DMS153 treated with DMSO at 0.1 percent for 48 hours (cell line): ENCODE measurements at regions not wholly inside any gene's neighbourhood (a gene's known extent, or its start where the extent isn't known, plus 50 kb on each side); places are given as distances from the start of the nearest gene placed in this dataset.

ENCODE experiments used
- DNase-seq: peaks from one replicate; lab custom pipeline; 2025; ENCODE audit not compliant: unreplicated experiment; lab: John Stamatoyannopoulos, UW

DNA sequence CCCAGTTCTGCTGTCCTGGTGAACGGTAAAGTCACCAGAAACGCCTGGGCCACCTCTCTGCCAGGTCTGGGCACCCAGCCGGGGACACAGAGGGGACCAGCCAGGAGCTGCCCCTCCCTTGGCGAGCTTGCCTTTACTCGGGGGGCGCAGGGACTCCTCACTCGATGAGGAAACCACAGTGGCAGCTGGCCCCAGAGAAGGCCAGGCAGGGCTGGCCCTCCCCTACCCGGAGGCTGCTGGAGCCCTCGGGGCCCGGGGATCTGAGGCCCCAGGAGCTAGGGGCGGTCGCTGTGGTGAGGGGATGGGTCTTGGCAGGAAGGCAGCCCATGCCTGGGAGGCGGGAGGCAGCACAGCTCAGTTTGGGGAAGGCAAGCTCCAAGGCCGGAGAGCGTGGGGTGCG is 80.4 kb upstream of the SLCO4A1 start:
- DNase-seq = no peak

DNA sequence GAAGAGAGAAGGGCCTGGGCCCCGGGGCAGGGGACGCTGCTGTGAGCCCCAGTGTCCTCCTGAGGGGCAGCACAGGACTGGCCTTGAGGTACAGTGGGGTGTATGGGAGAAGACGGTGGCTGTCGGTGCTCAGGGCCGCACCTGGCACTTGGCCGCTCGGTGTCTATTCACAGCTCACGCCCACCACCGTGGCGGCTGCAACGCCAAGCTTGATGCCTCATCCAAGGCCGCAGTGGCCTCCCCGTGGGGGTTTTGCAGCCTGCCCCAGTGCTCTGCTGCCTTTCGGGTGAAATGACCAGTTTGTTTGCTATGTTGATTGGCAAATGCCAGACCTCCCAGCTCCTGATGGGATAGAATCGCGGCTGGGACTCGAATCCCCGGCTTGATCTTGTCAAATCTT is 79.5 kb upstream of the SLCO4A1 start:
- no peak for DNase-seq

DNA sequence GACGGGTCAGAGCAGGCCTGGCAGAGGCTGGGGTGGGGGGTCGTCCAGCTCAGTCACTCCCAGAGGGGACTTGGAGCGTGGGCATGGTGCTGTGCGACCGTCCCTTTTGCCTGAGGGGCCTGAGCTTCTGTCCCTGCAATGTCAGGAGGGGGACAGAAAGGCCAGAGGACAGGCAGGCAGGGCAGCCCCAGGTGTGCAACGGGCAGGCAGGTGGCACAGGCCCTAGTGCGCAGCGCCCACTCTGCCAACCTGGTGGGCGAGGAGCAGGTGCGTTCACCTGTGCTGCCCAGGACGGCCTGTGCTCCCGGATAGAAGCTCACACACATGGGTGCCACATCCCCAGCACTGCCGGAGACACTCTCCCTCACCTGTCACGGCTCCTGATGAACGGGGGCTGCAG is 78.7 kb upstream of the SLCO4A1 start:
- no peak for DNase-seq

DNA sequence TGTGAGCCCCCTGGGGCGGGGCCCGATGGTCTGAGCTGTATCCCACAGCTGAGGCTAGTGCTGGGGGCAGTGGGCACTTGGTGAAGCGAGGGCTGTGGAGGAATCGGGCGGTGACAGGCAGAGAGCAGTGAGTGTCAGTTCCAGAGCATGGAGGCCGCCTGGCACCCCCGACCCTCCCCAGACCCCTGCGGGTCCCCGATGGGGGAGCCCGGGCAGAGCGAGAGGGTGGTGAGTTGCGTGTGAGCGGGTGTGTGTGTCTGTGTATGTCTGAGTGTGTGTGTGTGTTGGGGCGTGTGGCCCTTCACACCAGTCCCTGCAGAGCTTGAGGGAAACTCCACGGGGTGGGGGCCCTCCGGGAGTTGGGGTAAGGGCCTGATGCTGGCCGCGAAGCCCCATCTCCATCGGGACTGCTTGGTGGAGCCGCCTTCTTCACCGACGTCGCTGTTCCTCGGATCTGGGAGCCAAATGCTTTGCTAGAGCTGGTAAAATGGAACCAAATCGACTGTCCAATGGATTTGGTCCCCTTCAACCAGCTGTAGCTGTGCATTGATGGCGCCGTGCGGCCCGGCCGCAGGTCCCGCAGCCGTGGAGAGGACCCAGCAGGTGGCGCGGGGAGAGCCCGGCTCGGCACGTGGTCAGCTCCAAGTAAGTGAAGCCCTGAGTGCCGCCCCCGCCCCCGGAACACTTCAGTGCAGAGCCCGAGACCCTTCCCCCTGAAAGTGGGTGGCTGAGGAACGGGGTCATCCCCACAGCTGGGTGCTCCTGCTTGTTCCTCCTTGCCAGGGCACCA is 77.7 kb upstream of the SLCO4A1 start:
- DNase-seq = no peak

DNA sequence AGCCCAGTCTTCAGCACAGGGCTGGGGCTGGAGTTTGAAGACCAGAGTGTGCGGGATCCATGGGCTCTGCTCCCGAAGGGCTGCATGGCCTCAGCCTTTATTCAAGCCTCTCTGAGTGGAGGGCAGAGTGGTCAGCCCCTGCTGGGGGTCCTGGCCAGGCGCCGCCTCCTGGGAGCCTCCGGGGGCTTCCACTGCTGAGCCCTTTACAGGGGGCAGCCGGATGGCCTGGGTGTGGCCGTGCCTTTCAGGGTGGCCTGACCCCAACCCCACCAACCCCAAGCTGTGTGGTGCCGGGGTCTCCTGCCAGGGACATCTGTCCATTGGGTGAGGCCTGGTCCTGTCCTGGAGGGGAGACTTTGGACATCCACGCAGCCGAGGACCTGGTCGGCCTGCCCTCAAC is 76.0 kb upstream of the SLCO4A1 start:
- DNase-seq = no peak

DNA sequence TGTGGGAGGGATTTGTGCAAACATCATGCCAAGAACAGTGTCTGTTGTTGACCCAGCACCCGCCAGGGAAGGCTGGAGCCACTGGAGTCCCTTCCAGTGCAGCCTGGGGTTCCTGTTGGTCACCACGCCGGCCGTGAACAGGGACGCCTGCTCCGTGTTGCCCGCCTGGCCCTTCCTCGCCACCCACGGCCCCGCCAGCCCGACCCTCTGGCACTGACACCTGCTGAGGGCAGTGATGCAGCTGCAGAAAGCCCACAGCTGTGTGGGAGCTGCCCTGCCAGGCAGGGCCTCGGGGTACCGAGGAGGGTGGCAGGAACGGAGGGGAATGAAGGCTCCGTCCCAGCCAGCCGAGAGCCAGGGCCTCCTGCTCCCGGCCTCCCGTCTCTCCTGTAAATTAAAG is 75.5 kb upstream of the SLCO4A1 start:
- no peak for DNase-seq

DNA sequence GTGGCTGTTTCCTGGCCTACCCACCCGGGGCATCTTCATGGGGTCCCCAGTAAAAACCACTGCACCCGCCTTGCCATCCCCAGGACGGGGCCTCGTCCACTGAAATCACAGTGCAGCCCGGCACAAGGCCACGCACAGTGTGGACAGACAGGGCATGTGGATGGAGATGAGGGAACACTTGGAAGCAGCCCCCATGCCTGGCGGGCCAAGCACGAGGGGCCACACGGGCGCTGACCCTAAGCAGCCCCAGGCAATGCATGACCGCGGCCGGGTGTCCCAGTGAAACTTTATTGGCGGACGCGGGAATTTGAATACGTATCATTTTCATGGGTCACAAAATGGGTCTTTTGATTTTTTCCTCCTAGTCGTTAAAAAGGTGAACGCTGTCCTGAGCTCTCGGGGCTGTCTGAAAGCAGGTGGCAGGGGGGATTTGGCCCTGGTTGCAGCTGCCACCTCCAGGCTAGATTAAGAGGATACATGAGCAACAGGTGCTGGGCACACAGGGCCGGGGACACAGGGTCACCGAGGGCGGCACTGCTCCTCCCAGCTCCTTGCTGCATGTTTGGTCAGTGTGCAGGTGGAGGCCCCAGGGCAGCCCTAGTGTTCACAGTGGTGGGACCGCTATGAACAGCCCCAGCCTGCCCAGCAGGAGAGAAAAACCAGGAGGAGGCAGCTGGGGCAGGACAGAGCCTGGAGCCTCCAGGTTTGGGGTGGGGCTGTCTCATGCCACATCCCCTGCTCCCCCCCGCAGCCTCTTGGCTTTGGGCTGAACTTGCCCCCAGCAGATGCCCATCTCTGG is 74.9 kb upstream of the SLCO4A1 start:
- no peak for DNase-seq

DNA sequence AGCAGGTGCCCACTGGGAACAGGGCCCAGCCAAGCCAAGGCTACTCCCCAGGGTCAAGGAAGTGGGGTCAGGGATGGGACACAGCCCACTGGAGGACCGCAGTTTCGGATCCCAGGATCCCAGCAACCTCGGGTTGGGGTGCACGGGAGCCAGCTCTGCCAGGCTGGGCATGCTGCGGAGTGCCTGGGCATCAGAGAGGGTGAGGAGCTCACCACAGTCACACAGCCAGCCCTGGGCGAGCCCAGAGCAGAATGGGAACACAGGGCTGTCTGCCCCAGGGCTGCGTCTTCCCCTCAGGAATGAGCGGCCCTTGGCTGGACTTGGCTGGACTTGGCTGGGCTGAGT is 74.3 kb upstream of the SLCO4A1 start:
- DNase-seq = no peak

DNA sequence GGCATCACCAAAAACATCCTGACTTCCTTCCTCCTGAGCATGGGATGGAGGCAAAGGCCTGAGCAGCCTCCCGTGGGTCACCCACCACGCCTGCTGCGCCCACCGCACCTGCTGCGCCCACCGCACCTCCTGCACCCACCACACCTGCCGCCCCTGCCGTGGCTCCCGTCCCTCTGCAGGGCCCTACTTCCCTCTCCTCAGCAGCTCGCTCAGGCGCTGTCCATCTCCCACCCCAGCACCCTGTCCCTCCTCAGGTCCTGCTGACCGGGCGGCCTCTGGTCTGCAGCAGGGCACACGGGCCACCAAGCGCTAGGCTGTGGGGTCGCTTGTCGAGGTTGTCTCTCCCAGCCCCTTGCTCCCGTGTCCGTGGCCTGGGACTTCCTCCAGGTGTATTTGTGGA is 72.7 kb upstream of the SLCO4A1 start:
- no peak for DNase-seq

DNA sequence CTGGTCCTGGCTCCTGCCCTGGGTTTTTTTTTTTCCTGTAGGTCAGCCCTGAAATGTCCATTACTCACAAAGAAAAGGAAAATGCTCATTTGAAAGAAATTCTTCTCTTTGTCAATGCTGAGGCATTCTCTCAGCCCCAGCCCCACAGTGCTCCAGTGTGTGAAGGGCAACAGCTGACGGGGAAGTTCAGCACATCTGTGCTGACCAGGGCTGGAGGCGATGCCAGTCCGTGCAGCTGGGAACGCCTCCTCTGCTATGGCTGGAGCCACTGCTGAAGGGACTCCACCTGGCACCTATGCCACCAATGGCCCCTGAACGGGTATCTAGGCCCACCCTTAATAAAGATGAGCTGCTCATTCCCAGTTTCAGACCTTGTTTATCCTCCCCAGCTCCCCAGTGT is 71.9 kb upstream of the SLCO4A1 start:
- DNase-seq = no peak

DNA sequence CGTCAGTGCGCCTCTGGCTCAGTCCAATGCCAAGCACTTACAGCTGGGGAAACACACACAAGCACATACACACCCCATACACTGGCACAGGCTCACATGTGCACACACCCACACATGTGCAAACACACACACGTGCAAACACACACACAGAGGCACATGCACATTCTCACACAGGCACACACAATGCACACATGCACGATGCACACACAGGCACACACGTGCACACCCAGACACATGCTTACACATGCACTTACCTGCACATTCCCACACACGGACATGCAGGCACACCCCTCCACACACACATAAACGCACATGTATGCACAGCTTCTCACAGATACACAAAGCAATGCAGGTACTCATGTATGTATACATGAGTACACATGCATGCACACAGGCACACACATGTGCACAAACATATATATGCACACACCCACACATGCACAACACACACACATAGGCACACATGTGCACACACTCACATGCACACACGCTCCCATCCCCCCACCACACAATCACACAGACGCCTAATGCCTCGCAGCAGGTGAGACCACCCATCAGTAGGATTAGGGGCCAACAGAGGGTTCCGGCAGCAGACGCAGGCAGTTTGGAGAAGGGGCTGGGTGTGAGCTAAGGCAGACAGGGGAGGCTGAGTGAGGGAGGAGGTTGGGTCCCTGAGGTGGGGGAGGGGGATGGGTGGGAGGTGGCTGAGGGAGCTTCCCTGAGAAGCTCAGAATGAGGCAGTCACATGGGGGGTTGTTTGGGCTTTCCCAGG is 71.2 kb upstream of the SLCO4A1 start:
- DNase-seq = no peak

DNA sequence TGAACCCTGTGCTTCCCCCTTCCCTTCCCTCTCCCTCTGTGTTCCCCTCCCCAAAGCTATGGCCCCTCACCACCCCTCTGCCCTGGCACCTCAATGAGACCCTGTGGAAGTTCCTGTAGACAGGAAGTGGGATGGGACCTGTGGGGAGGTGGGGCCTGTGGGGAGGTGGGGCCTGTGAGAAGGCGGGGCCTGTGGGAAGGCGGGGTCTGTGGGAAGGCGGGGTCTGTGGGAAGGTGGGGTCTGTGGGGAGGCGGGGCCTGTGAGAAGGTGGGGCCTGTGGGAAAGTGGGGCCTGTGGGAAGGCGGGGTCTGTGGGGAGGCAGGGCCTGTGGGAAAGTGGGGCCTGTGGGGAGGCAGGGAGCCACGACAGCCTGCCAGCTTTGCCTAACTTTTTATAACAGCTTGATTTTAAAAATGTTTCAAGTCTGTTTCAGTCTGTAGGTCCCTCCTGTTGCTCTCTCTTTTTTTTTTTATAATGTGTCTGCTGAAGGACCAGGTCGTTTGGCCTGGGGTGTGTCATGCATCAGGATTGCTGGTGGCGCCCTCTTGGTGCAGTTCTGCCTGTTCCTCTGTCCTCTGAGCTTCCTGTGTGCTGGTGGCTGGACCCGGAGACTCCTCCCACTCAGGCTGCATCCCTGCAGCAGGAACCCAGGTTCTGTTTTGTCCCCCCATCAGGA is 70.5 kb upstream of the SLCO4A1 start:
- DNase-seq = no peak

DNA sequence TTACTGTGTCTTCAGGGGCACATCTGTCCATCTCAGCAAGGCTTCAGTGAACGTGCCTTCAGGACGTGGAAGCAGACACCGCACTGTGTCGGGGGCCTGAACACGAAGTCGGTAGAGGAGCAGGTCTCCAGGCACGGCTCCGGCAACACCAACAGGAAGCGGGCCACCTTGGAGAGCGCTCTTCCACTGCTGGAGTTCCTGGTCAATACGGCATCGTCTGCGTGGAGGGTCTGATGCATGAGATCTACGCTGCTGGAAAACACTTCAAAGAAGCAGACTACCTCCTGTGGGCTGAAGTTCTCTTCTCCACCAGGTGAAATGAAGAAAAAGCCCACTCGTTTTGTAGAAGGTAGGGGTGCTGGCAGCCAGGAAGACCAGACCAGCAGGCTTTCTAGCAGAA is 69.3 kb upstream of the SLCO4A1 start:
- no peak for DNase-seq

DNA sequence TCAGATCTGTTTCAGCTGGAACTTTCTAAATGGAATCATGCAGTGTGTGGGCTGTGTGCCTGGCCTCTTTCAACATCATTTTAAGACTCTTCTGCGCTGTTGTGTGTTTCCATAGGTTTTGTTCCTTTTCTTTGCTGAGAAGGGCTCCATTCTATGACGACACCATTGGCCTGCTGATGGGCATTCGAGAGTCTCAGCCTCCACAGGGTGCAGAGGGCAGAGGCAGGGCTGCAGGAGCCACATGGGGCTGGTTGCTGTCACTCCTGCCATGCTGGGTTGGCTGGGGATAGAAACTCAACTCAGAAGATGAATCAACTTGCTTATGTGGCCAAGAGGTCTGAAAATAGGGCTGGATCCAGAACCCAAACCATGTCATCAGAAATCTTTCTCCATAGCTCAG is 68.5 kb upstream of the SLCO4A1 start:
- no peak for DNase-seq

DNA sequence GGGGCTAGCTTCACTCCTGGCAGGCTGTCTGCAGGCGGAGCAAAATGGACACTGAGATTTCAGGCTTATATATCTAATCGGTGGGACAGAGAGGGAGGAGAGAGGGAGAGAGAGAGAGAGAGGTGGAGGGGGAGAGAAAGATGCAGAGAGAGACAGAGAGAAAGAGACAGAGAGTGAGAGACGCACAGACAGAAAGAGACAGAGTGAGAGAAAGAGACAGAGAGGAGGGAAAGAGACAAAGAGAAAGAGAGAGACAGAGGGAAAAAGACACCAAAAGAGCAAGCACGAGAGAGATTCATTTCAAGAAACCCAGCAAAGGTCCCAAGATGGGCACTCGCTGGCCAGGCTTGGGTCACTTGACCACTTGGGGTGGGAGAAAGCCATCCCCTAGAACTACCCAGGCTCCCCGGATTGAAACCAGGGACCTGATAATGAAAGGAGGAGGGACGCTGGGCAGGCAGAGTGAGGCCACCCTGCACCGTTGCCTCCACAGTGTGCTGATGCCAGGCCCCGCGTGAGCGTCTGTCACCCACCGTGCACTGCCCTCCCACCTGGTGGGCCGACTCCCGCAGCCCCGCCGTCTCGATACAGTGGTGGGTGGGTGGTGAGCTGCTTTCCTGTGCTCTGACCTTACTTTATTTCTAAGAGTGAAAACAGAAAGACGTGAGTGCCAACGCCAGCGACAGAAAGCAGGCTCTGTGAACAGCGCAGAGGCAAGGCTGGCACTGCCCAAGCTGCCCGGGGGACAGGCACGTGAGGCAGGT is 67.9 kb upstream of the SLCO4A1 start:
- no peak for DNase-seq

DNA sequence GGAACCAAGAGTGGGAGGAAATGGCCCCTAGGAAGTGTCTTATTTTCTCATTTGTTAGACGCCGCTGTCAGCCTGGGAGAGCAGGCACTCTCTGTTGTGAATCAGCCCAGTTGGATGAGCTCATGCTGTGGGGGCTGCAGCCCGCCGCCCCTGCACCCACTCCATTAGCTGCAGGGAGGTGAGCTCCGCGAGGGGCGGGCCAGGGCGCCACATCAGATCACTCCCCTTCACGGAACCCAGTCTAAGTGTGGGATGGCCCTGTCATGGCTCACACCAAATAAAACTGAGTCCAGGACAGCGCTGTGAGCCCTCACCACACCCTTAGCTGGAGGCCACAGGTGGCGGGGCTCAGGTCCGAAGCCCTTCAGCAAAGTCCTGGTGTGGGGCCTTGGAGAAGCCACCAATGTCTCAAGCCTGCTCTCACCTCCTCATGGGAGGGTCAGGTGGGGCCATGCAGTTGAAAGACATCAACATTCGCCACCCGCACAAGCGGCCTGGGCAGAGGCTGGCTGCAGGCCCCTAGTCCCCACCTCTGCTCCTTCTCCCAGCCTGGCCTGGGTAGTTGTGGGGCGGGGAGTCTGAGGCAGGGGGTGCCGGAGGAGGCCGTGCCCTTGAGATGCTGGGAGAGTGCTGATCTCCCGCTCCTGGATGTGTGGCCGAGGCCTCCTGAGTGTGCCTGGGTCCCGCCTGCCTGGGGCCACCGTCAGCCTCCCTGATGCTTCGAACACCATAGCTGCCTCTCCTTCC is 66.2 kb upstream of the SLCO4A1 start:
- no peak for DNase-seq

DNA sequence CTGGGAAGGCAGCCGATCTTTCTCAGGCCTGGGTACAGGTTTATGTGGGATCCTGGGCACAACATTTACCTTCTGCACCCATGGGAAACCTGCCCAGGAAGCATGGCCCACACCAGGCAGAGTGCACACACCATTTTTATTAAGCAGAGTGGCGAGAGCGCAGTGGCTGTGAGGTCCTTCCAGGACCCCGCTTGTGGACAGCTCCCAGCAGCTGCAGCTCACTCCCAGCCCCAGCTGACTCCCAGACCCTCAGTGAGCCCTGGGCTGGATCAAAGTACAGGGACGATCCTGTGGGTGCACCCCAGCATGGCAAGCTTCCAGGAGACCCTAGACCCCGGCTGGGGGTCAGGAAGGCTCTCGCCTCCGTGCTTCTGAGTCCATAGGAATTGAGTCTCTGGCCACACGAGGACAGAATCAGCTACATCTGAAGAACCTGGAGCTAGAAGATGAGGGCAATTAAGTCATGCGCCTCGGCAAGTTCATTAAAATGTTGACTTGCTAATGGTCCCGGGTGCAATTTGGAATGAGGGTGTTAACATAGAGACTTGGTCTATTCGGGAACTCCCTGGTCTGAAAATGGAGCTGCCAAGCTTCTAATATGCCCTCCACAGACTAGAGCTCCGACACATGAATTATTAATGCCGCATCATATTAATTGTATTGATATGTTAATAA is 65.4 kb upstream of the SLCO4A1 start:
- DNase-seq = no peak

DNA sequence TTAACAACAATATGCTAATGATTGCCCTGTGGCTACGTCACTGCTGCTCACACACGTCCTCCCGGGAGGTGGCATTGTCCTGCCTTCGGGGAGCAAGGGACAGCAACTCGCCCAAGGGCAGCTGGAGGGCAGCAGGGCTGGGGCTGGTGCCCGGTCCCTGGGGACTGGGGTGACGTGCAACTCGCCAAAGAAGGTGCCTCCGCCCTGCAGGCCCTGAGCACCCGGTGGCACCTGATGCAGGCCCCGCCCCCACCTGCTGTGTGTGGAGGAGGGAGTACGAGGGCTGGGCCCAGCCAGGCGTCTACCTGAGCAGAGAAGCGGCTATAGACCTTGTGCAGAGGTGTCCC is 64.8 kb upstream of the SLCO4A1 start:
- peak; percentile 58 for DNase-seq

DNA sequence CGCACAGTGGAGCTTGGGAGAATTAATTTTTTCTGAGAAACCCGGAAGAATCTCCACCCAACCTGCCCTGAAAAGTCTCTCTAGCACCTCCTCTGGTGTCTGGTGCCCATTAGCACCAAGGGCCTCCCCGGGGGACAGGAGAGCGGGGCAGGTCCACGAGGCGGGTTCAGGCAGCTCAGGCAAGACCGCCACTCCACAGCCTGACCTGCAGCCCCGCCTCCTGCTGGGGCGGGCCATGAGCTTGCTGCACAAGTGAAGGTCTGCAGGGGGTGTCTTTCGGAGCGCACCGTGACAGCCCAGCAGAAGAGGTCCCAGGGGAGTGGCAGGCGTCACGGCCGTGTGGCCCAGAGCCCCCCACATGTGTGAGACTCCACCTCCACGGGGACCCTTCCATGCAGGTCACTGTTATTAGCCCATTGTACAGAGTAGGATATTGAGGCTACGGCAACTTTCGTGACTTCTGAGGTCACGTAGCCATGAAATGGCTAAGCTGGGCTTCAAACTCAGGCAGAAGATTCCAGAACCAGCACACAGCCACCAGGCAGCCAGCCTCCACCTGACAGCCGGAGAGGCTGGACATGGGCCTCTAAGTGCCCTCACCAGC is 63.9 kb upstream of the SLCO4A1 start:
- DNase-seq = no peak
